ENCODE measurements at regions not wholly inside any gene's neighbourhood (a gene's known extent, or its start where the extent isn't known, plus 50 kb on each side); places are given as distances from the start of the nearest gene placed in this dataset.
"Not testable (repeated sequence)": the region's sequence is repeated elsewhere in the genome, so short reads cannot be mapped to it uniquely, and the experiment has no call there.

DNA sequence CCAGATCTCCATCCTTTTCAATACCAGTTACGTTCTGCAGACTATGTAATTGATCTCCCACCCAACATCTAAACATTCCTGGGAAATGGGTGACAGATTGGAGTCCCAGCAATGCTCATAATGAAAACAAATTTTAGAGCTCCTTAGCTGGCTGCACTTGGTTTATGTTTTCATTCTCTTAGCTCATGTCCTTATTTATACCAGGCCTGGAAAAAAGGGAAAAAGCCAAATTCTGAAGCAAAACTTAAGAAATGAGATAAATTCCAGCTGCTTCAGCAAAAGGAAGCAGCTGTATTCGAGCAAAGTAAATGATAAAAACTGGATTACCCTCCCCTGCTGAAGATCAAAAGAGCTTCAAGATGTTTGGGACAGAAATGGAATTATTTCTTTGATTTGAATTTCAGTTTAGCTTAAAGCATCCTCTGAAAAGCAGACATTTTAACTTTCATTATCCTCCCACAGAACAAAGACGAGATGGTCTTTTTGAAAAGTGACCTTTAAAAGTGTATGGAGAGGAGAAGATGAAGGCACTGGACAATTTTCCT is 196.5 kb upstream of the THUMPD2 start:
- ATAC-seq (replicated peaks) (no peak), DNase-seq (no peak)
- Mint-ChIP-seq H3K36me3 (no peaks in the 10 kb centered on the region), H3K27me3 (no peaks in the 10 kb centered on the region), H3K9me3 (no peaks in the 10 kb centered on the region), H3K27ac (no peak overlapping the region), H3K4me3 (no peak overlapping the region), H3K4me1 (no peaks in the 10 kb centered on the region)

DNA sequence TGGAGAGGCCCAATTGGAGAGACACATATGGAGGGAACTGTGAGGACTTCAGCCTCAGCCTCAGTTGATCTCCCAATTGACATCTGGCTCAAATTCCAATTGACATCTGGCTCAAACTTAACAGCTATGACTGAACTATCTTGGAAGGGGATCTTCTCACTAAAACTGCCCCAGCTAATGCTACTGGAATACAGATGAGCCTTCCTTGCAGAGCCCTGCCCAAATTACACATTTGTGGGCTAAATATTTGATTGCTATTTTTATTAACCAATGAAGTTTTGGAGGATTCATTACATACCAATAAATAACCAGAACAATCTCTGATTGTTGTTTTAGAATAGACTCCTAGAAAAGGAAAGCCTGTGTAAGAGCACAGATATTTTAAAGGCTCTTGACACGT is 189.0 kb upstream of the THUMPD2 start:
- no peak for ATAC-seq (replicated peaks)
- no peak overlapping the region for H3K27ac Mint-ChIP-seq
- H3K36me3 Mint-ChIP-seq = no peaks in the 10 kb centered on the region
- H3K27me3 Mint-ChIP-seq = no peaks in the 10 kb centered on the region
- H3K4me1 Mint-ChIP-seq = no peaks in the 10 kb centered on the region
- H3K4me3 Mint-ChIP-seq = no peak overlapping the region
- peaks cover 0 to 4% of the 10 kb centered on the region in 2 donors for H3K9me3 Mint-ChIP-seq
- no peak for DNase-seq

DNA sequence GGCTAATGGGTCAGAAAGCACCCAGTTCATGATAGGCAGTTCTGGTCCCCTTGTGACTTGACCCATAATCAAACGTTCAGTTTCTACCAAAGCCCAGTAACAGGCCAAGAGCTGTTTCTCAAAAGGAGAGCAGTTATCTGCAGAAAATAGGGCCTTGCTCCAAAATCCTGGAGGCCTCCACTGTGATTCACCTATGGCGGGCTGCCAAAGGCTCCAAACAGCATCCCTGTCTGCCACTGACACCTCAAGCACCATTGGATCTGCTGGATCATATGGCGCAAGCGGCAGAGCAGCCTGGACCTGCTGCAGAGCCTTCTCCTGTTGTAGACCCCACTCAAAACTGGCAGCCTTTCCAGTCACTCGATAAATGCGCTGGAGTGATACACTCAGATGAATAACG is 181.6 kb upstream of the THUMPD2 start:
- not testable (repeated sequence) for H3K36me3 Mint-ChIP-seq; H3K9me3 Mint-ChIP-seq; H3K4me3 Mint-ChIP-seq; H3K4me1 Mint-ChIP-seq; H3K27ac Mint-ChIP-seq; H3K27me3 Mint-ChIP-seq; ATAC-seq (replicated peaks); DNase-seq

DNA sequence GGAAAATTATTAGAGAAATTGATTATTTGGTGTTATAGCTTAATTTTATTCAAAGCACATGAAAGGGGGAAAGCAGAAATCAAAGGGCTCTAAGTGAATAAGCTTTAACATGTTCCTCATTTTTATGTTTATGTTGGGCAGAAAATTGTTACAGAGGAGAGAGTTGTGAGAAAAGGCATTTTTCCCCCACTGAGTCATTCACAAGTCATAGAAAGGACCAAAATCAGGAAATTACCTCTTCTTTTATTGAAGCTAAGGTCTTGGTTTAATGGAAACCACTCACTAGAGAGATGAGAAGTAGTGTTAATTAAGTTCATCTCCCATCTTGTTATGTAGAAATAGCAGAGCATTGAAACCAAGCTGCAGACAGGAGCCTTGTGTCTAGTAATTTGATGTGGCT is 175.3 kb upstream of the THUMPD2 start:
- Mint-ChIP-seq H3K4me3 (no peak overlapping the region), H3K27me3 (no peaks in the 10 kb centered on the region), H3K9me3 (no peaks in the 10 kb centered on the region), H3K27ac (no peak overlapping the region), H3K36me3 (no peaks in the 10 kb centered on the region), H3K4me1 (no peaks in the 10 kb centered on the region)
- no peak for DNase-seq
- ATAC-seq (replicated peaks) = no peak

DNA sequence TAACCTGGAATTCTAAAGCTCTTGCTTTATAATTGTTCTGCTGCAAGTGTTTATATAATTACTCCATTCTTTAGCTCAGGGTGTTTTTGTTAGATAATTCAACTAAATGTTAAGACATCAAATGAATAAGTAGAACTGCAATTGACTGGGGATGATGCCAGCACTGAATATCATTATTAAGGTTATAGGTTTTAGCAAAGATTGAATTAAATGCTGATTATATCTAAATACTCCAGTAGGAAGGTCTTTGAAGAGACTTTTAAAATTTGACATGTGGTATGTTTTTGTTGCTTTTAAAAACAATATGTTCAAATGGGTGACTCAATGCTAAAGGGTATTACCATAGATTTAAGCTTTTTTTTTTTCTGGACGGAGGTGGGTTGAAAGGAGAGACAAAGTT is 170.1 kb upstream of the THUMPD2 start:
- no peaks in the 10 kb centered on the region for H3K27me3 Mint-ChIP-seq
- H3K9me3 Mint-ChIP-seq = no peaks in the 10 kb centered on the region
- no peaks in the 10 kb centered on the region for H3K36me3 Mint-ChIP-seq
- DNase-seq (no peak), ATAC-seq (replicated peaks) (no peak)
- no peak overlapping the region for H3K4me3 Mint-ChIP-seq
- no peak overlapping the region for H3K27ac Mint-ChIP-seq
- H3K4me1 Mint-ChIP-seq = no peaks in the 10 kb centered on the region

DNA sequence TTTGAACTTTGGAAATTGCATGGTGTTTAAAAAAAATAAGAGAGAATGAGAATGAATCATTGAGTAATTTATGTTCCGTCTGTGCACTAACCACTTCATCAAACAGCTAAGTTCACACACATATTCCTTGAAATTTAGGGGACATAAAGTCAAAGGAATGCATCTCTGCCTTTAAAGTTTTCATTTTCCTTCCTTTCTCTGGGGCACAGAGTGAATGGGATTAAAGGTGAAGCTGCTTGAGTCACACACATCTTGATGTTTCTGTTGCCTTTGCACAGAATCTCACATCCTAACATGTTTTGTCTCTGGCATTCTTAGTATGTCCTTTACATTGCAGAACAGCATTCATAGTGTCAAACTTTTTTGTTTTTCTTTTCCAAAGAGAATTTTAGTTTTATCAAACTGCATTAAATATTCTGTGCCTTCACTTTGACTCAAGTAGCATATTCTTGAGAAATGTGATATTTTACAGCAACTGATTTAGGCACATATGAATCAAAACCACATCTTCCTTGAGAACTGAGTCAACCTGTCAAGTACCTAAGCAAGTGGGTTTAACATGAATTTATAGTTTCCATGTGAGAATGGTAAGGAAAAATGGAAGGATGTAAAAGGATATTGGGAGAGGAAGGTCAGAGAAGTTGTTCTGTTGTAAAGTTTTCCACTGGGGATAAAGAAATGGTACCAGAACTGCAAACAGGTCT is 169.1 kb upstream of the THUMPD2 start:
- H3K36me3 Mint-ChIP-seq = no peaks in the 10 kb centered on the region
- H3K4me3 Mint-ChIP-seq = no peak overlapping the region
- ATAC-seq (replicated peaks) (no peak), DNase-seq (no peak)
- H3K27ac Mint-ChIP-seq = no peak overlapping the region
- no peaks in the 10 kb centered on the region for H3K4me1 Mint-ChIP-seq
- no peaks in the 10 kb centered on the region for H3K27me3 Mint-ChIP-seq
- no peaks in the 10 kb centered on the region for H3K9me3 Mint-ChIP-seq

DNA sequence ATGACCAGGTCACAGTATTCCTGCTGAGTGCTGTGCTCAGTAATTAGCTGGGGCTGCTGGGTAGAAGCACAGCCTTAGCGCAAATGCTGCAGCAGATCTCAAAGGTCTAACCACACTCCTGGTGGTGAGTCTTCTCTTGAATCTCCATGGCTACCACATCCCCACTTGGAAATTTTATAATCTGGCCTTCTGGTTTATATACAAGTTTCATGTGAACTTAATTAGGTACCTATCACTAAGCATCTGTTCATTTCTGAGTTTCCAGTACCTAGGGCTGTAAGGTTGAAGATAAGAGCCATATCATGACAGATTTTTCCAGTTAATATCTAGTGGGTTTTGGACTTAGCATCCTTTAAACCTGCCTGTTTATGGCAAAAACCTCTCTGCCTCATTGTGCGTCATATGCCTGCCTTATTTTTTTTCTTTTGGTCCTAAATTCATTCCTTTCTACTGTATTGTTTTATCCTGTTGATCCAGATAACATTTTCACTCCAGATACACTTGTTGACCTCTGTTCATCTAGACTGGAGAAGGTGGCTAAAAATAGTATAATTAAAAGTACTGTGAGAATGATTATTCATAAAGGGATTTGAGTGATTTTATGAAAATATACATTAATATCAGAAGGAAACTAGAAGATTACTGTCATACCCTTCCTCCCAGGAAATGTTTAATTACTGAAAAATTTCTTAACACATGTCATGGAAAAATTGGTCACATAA is 168.4 kb upstream of the THUMPD2 start:
- H3K27ac Mint-ChIP-seq = no peak overlapping the region
- no peak overlapping the region for H3K4me3 Mint-ChIP-seq
- H3K36me3 Mint-ChIP-seq = no peaks in the 10 kb centered on the region
- H3K27me3 Mint-ChIP-seq = no peaks in the 10 kb centered on the region
- no peak for DNase-seq
- no peaks in the 10 kb centered on the region for H3K4me1 Mint-ChIP-seq
- ATAC-seq (replicated peaks) = no peak
- H3K9me3 Mint-ChIP-seq = no peaks in the 10 kb centered on the region

DNA sequence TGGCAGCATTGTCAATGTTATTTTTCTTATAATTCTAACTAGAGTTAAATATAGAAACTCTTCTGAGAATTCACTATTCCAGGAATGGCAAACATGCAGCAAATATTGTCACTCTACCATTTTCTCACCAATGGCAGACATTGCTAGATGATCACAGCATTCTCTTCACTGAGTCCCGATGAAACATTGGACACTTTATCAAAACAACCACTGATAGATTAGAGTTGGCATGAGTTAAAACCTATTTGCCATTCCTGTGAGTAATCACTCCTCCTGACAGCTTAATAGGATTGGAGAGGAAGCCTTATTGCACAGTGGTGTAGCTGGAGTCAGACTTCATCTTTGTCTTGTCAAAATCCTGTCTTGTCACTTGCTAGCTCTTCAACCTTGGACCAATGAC is 163.9 kb upstream of the THUMPD2 start:
- Mint-ChIP-seq H3K4me1 (peaks cover 0 to 7% of the 10 kb centered on the region in 2 donors), H3K27ac (no peak overlapping the region), H3K4me3 (no peak overlapping the region), H3K36me3 (no peaks in the 10 kb centered on the region), H3K27me3 (no peaks in the 10 kb centered on the region), H3K9me3 (peaks cover 0 to 3% of the 10 kb centered on the region in 2 donors)
- DNase-seq (no peak), ATAC-seq (replicated peaks) (no peak)

DNA sequence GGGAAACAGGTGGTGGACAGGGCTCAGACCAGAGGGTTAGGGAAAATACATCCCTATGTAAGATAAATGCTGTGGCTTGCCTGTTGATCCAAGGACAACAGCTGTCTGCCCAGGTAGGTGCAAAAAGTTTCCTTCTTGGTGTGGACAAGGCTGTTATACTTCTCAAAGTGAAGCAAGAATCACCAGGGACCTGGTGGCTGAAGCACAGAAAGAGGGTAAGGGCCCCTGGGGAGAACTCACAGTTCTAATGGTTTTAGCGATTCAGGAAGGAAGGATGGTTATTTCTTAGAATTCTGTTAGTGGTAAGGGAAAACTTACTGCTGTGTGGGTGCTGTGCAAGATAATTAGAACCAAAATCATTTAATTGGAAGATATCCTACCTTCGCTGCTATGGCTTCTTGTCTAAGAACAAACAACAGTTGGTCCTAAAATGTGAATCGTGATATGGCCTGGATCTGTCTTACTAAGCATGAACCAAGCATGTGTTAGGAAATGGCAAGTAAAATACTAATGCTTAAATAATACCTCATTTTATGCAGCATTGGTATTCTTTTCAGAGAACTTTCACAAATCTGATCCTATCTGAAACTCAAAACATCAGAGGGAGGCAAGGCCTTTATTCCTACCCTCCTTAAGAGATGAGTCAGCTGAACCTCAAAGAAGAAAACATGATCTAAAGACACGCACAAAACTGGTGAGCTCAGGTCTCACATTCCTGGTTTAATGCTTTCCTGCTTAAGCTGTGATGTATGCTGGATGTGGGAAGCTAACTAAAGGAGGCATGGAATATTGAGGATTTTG is 159.2 kb upstream of the THUMPD2 start:
- H3K4me1 Mint-ChIP-seq = peaks cover 3 to 13% of the 10 kb centered on the region in 2 donors
- ATAC-seq (replicated peaks) = no peak

DNA sequence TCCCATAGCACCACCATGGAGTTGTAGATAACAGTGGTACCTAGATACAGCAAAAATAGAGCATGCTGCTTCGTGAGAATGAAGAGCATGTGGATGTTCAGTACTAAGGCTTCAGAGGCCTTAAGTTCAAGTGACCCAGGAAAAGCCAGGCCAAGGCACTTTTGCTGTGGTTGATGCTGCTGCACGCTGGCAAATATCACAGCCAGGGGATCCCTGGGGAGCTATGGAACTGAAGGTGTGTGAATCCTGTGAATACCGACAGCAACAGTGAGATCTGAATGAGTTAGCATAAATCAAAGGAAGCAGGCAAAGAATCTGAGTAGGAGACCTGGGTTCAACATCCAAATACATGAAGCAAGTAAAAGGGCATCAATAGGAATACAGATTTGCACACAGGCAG is 158.6 kb upstream of the THUMPD2 start:
- Mint-ChIP-seq H3K4me3 (no peak overlapping the region), H3K9me3 (peaks cover 0 to 3% of the 10 kb centered on the region in 2 donors), H3K27ac (no peak overlapping the region), H3K27me3 (no peaks in the 10 kb centered on the region), H3K36me3 (no peaks in the 10 kb centered on the region), H3K4me1 (peaks cover 3 to 13% of the 10 kb centered on the region in 2 donors)
- DNase-seq (no peak), ATAC-seq (replicated peaks) (no peak)

More for the DNA sequence above, 159.2 kb upstream of the THUMPD2 start:
- Mint-ChIP-seq H3K27me3 (no peaks in the 10 kb centered on the region), H3K36me3 (no peaks in the 10 kb centered on the region), H3K4me3 (no peak overlapping the region), H3K27ac (no peak overlapping the region), H3K9me3 (peaks cover 0 to 3% of the 10 kb centered on the region in 2 donors)
- no peak for DNase-seq

DNA sequence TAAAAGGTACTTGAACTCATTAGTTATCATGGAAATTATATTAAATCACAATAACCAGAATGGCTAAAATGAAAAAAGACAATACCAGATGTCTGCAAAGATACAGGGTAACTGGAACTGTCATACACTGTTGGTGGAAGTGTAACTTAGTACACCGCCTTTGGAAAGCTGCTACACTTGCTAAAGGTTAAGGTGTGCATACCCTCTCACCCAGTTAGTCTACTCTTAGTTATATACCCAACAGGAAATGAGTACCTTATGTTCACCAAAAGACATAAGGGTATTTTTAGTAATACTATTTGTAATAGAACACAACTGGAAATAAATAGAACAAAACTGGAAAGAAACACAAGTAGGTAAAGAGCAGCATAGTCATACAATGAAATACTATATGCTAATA is 155.8 kb upstream of the THUMPD2 start:
- H3K27ac Mint-ChIP-seq = no peak overlapping the region
- H3K4me3 Mint-ChIP-seq = no peak overlapping the region
- H3K36me3 Mint-ChIP-seq = no peaks in the 10 kb centered on the region
- no peaks in the 10 kb centered on the region for H3K9me3 Mint-ChIP-seq
- no peaks in the 10 kb centered on the region for H3K27me3 Mint-ChIP-seq
- ATAC-seq (replicated peaks) (no peak), DNase-seq (no peak)
- peaks cover 3 to 13% of the 10 kb centered on the region in 2 donors for H3K4me1 Mint-ChIP-seq

DNA sequence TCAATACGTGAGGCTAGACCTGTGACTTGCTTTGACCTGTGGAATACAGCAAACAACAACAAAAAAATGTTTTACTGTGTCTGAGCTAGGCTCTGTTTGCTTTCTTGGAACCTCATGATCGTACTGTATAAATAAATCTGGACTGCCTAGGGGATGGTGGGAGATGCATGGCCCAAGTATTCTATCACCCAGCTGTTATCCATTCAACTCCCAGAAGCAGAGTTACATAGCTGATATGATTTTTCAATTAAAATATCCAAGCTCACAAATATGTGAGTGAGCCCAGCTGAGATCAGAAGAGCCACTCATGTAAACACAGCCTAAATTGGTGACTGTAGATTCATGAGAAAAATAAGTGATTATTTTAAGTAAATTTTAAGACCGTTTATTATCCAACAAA is 154.1 kb upstream of the THUMPD2 start:
- Mint-ChIP-seq H3K9me3 (no peaks in the 10 kb centered on the region), H3K36me3 (no peaks in the 10 kb centered on the region), H3K27me3 (no peaks in the 10 kb centered on the region), H3K27ac (no peak overlapping the region), H3K4me3 (no peak overlapping the region), H3K4me1 (peaks cover 3 to 8% of the 10 kb centered on the region in 2 donors)
- ATAC-seq (replicated peaks) = no peak
- DNase-seq = no peak

DNA sequence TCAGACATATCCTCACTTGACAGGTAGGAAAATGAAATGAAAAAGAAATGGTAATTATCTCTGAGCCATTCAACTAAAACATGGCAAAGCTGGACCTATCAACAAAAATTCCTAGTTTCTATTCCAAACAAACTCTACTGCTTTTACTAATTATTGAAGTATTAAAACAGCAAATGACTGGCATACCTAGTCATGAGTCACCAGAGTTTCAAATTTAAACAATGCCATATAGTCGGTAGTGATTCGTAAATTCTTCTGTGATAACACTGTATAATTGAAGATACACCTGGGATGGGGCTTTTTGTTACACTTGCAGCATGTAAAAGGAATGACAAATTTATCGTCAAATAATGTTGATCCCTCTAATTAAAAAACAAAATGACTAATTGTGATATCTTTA is 153.1 kb upstream of the THUMPD2 start:
- Mint-ChIP-seq H3K27ac (no peak overlapping the region), H3K4me3 (no peak overlapping the region), H3K9me3 (no peaks in the 10 kb centered on the region), H3K4me1 (no peaks in the 10 kb centered on the region), H3K27me3 (no peaks in the 10 kb centered on the region), H3K36me3 (no peaks in the 10 kb centered on the region)
- ATAC-seq (replicated peaks) = no peak
- no peak for DNase-seq

DNA sequence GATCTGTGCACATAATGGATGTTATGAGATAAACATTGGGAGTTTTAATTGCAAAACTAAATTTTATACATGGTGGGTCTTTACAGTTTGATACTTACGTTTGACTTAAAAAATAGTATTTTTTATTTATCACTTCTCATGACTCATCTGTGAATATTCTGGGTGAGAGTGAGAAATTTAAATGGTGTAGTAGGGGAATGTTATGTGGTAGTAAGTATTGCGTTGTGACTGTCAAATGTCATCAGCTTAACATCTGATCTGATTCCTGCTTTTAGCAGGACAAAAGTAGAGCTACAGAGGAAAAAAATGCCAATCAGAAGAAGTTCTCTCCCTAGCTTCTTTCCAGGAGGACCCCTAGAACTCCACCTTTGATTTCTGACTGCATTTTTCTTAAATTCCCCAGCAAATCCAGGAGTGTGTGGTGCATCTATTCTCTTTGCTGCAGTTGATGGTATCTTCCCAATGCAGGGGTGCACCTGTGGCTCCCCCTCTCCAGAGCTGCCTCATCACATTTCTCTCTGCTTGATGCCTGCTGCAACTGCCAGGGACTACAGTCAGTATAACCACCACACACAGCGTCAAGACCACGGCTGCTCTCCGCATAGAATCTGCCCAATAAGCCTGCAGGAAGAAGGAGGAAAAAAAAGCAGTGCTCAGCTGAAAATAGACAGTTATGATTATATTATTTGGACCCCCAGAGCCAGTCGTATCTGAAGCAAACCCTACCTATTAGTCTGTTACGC is 151.3 kb upstream of the THUMPD2 start:
- ATAC-seq (replicated peaks) (no peak), DNase-seq (no peak)
- Mint-ChIP-seq H3K4me3 (no peak overlapping the region), H3K9me3 (no peaks in the 10 kb centered on the region), H3K27ac (no peak overlapping the region), H3K27me3 (no peaks in the 10 kb centered on the region), H3K4me1 (no peaks in the 10 kb centered on the region), H3K36me3 (no peaks in the 10 kb centered on the region)
